NK-92 (cell line): ENCODE measurements at regions not wholly inside any gene's neighbourhood (a gene's known extent, or its start where the extent isn't known, plus 50 kb on each side); places are given as distances from the start of the nearest gene placed in this dataset.
"Not testable (repeated sequence)": the region's sequence is repeated elsewhere in the genome, so short reads cannot be mapped to it uniquely, and the experiment has no call there.

ENCODE experiments used
- DNase-seq: peaks from one replicate; lab custom pipeline; 2025; ENCODE audit not compliant: unreplicated experiment; lab: John Stamatoyannopoulos, UW

- DNase-seq, result no peak
Measured at GRCh38 chr2:8230466-8230865, 451.4 kb upstream of the ID2 start.

- DNase-seq, result no peak
Measured at GRCh38 chr2:8231902-8232301, 450.0 kb upstream of the ID2 start.

GRCh38 chr2:8232871-8233270 is 449.0 kb upstream of the ID2 start:
- DNase-seq, result no peak

GRCh38 chr2:8234253-8234652 is 447.6 kb upstream of the ID2 start:
- DNase-seq, result no peak

- DNase-seq, result no peak
Measured at GRCh38 chr2:8234757-8235374, 447.0 kb upstream of the ID2 start.

- DNase-seq, result no peak
Measured at GRCh38 chr2:8235419-8235818, 446.4 kb upstream of the ID2 start.

GRCh38 chr2:8236391-8236790 is 445.5 kb upstream of the ID2 start:
- DNase-seq, result no peak

- DNase-seq, result no peak
Measured at GRCh38 chr2:8238521-8239230, 443.2 kb upstream of the ID2 start.

- DNase-seq, result no peak
Measured at GRCh38 chr2:8239531-8240088, 442.2 kb upstream of the ID2 start.

- DNase-seq, result no peak
Measured at GRCh38 chr2:8241317-8241716, 440.5 kb upstream of the ID2 start.

GRCh38 chr2:8242739-8243138 is 439.1 kb upstream of the ID2 start:
- no peak for DNase-seq

- DNase-seq, result no peak
Measured at GRCh38 chr2:8243748-8244400, 438.0 kb upstream of the ID2 start.

GRCh38 chr2:8244639-8245038 is 437.2 kb upstream of the ID2 start:
- DNase-seq, result no peak

GRCh38 chr2:8246137-8246536 is 435.7 kb upstream of the ID2 start:
- DNase-seq, result no peak

GRCh38 chr2:8247905-8248622 is 433.8 kb upstream of the ID2 start:
- DNase-seq, result no peak

GRCh38 chr2:8248623-8248957 is 433.3 kb upstream of the ID2 start:
- DNase-seq, result no peak

GRCh38 chr2:8249141-8249540 is 432.7 kb upstream of the ID2 start:
- DNase-seq, result no peak

GRCh38 chr2:8249769-8250168 is 432.1 kb upstream of the ID2 start:
- DNase-seq, result no peak

GRCh38 chr2:8250290-8250689 is 431.6 kb upstream of the ID2 start:
- DNase-seq, result not testable (repeated sequence)

- no peak for DNase-seq
Measured at GRCh38 chr2:8251291-8251690, 430.6 kb upstream of the ID2 start.

- no peak for DNase-seq
Measured at GRCh38 chr2:8251856-8252255, 430.0 kb upstream of the ID2 start.
